ENCODE measurements at regions not wholly inside any gene's neighbourhood (a gene's known extent, or its start where the extent isn't known, plus 50 kb on each side); places are given as distances from the start of the nearest gene placed in this dataset.

GRCh38 chr11:103530257-103530656, 421.0 kb downstream of the DYNC2H1 start:
- no peak for DNase-seq (ENCODE audit: low read depth, low spot score)

GRCh38 chr11:103532133-103532788, 423.0 kb downstream of the DYNC2H1 start:
- DNase-seq (ENCODE audit: low read depth, low spot score), result no peak

DNA sequence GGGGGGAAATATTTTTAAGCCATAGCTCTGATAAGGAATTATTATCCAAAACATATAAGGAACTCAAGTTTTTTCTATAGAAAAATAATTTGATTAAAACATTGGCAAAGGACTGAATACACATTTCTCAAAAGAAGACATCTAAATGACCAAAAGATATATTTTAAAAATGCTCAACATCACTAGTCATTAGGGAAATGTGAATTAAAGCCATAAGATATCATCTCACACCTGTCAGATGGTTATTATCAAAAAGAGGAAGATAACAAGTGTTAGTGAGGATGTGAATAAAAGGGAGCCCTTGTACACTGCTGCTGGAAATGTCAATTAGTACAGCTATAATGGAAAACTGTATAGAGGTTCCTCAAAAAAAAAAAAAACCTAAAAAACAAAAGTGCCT, 425.0 kb downstream of the DYNC2H1 start:
- DNase-seq (ENCODE audit: low read depth, low spot score), result no peak

- no peak for DNase-seq (ENCODE audit: low read depth, low spot score)
Observed at GRCh38 chr11:103534959-103535358, 425.7 kb downstream of the DYNC2H1 start.

- DNase-seq (ENCODE audit: low read depth, low spot score), result no peak
Observed at GRCh38 chr11:103536335-103536722, 427.1 kb downstream of the DYNC2H1 start.

GRCh38 chr11:103537904-103538502, 428.8 kb downstream of the DYNC2H1 start:
- no peak for DNase-seq (ENCODE audit: low read depth, low spot score)

DNA sequence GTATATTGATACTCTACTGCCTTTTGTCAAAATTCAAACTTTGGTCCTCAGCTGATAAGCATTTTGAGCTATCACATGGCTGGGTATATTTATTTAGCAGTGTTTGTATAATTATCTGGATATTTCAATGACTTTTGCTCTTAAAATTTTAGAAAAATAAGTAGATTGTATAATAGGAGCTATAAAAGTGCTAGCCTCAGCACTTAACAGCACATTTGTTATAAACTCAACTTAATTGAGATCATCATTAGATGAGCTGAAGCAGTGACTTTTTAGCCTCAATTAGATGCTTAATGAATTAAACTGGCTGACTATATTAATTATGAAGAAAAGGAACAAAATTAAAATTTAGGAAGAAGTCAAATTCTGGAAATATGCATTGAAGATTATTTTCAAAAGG, 429.9 kb downstream of the DYNC2H1 start:
- no peak for DNase-seq (ENCODE audit: low read depth, low spot score)

GRCh38 chr11:103541186-103541795, 432.1 kb downstream of the DYNC2H1 start:
- no peak for DNase-seq (ENCODE audit: low read depth, low spot score)

GRCh38 chr11:103542851-103543250, 433.6 kb downstream of the DYNC2H1 start:
- DNase-seq (ENCODE audit: low read depth, low spot score), result no peak

DNA sequence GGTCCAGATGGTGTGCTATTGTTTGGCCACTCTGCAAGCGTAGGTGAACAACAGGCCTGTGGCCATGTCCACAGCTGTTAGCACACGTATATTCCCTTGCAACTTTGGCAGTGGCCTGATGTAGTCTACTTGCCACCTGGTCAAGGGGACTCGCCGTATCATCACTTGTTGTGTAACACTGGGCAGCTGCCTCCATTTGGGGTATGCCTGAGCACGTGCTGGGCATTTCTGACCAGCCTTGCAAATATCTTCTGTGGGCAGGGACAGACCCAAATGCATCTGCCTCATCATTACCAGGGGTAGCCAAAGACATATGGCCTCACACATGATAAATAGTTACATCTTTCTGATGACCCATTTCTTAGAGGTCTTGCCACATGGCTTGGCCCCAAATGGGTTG, 434.2 kb downstream of the DYNC2H1 start:
- DNase-seq (ENCODE audit: low read depth, low spot score), result no peak

DNA sequence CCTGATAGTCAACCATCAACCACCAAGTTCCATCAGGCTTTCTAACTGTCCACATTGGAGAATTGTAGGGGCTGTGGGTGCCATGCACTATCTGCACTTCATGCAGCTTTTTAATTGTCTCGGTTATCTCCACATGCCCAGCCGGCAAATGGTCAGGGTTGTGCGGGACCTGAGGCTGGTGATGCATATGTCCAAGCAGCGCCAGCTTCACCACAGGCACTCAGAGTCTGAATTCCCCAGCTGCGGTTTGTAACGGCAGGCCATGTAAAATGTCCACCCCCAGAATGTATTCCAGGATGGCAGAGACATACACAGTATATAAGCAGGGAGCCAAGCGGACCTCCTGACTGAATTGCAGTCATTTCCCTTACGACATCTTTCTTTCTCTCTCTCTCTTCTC, 435.6 kb downstream of the DYNC2H1 start:
- no peak for DNase-seq (ENCODE audit: low read depth, low spot score)

GRCh38 chr11:103545551-103545950, 436.3 kb downstream of the DYNC2H1 start:
- no peak for DNase-seq (ENCODE audit: low read depth, low spot score)

DNA sequence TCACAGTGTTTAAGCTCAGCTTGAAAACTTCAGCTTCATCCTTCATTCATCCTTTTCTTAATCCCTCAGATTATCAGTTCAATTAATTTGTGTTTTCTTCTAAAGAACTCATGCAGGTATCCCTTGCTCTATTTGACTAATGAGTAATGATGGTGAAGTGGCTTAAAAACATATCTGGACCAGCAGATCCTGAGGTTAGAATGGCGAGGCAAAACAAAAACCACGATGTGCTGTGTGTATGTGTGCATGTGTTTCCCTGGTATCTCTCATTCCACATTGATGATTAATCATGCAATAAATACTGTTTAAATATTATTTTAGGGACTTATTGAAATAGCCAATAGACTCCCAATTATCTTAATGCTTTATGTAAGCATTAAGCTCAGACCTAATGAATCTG, 437.0 kb downstream of the DYNC2H1 start:
- DNase-seq (ENCODE audit: low read depth, low spot score), result no peak

DNA sequence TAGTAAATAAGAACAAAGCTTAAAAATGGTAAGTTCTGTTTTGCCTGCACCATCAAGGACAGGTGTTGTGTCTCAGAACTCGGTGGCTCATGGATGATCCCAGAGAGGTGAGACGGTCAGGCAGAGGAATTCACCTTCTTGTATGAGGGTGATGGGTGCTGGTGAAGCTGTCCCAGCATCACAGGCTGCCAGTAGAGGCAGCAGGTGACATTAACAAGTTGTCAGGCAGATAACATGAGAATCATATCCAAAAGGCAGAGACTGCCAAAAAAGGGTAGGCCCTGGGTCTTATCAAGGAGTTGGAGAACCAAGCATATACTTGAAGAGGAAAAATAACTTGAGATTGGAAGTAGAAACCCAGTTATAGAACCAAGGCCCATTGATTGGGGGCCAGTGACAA, 437.8 kb downstream of the DYNC2H1 start:
- DNase-seq (ENCODE audit: low read depth, low spot score), result no peak

GRCh38 chr11:103547691-103548090, 438.5 kb downstream of the DYNC2H1 start:
- no peak for DNase-seq (ENCODE audit: low read depth, low spot score)

GRCh38 chr11:103548838-103549237, 439.6 kb downstream of the DYNC2H1 start:
- DNase-seq (ENCODE audit: low read depth, low spot score), result no peak

DNA sequence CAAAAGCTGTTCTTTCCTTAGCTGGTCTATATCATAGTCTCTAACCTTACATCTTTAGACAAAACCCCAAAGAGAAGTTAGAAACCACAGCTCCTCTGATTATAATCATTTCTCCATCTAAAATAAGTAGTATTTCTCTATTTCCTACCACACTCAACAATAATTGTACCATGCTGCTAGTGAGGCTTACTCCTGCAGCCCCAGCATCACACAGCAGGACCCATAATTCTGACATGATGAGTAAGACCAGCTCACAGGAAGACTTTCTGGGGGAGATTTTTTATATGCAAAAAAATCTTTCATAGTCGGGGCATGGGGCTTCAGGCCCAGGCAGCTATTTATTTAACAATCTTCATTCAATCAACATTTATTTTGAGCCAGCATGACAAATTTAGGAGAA, 441.6 kb downstream of the DYNC2H1 start:
- no peak for DNase-seq (ENCODE audit: low read depth, low spot score)

- DNase-seq (ENCODE audit: low read depth, low spot score), result no peak
Observed at GRCh38 chr11:103552086-103552485, 442.9 kb downstream of the DYNC2H1 start.

DNA sequence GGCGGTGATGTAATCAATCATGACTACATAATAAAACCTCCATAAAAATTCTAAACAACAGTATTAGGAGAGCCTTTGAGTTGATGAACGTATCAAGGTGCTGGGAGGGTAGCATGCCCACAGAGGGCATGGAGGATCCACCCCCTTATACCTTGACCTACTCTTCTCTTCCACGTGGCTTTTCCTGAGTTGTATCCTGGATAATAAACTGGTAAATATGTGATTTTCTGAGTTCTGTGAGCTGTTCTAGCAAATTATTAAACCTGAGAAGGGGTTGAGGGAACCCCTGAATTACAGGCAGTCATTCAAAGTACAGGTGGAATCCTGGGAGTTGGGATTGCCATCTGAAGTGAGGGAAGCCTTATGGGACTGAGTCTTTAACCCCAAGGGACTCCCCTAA, 446.9 kb downstream of the DYNC2H1 start:
- DNase-seq (ENCODE audit: low read depth, low spot score), result no peak

GRCh38 chr11:103566116-103566515, 456.9 kb downstream of the DYNC2H1 start:
- DNase-seq (ENCODE audit: low read depth, low spot score), result no peak

- no peak for DNase-seq (ENCODE audit: low read depth, low spot score)
Observed at GRCh38 chr11:103581760-103582159, 454.7 kb upstream of the DDI1 start.

DNA sequence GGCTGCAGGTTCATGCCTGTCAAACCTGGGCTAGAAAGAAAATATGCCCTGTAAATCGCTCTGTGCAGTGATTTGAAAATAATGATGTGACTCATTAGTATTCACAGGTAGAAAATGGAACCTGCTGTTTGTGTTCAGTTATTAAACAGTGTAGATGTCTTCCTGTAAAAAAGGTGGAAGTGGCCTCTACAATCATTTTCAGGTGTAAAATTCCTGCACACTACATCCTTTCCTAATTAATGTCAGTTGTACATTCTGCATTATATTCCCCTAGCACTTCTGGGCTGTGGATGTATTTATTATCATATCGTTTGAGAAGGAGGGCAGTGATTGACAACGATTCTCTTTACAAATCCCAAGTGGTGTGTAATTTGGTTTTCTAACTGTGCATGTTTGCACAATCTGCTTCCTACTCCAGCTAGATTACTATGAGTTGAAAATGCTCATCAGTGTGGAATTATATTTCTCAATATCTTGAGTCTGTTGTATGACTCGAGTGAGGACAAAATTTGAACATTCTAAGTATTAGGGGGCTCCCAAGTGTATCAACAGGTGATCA, 454.0 kb upstream of the DDI1 start:
- no peak for DNase-seq (ENCODE audit: low read depth, low spot score)

DNA sequence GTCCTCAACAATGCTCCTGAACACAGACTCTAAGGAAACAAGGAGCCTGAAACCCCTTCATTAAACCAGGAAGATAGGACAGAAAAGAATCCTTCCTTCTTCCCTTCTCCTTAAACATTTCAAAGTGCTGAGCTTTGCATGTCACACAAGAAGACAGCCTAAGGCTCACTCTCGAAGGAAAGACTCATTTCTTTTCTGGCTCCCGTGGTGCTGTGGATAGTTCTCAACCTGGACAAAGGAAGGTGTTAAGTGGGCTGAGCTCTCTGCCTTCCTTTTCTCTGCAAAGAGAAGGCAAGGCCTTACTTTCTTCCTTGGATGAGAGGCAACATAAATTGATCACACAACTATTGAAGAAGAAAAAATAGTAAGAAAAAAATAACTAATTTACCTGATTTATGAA, 452.4 kb upstream of the DDI1 start:
- DNase-seq (ENCODE audit: low read depth, low spot score), result no peak

Data from smooth muscle cell of the brain vasculature (primary cell).